Neutrophil (primary cell): ENCODE measurements at regions not wholly inside any gene's neighbourhood (a gene's known extent, or its start where the extent isn't known, plus 50 kb on each side); places are given as distances from the start of the nearest gene placed in this dataset.

Experiments
- H3K27ac ChIP-seq: fragments of 200-600 bp; sonication (generic); 2 replicates; pipeline ENCODE4 v1.5.1; 2016; ENCODE audit warnings: mild to moderate bottlenecking, moderate library complexity
- H3K27me3 ChIP-seq: fragments of 200-600 bp; sonication (generic); 2 replicates; pipeline ENCODE4 v1.6.0; 2016; ENCODE audit warnings: mild to moderate bottlenecking
- H3K36me3 ChIP-seq: fragments of 200-600 bp; sonication (generic); 2 replicates; pipeline ENCODE4 v1.5.1; 2017
- H3K4me1 ChIP-seq, 2 experiments: fragments of 200-600 bp in 1 of 2; sonication (generic) in 1 of 2; 1 replicate in 1 of 2; 2 replicates in 1 of 2; pipeline versions ENCODE4 v1.5.1 to v1.6.1; 2013 to 2016; ENCODE audit warnings: low read depth in 1 of 2, low read length in 1 of 2, mild to moderate bottlenecking in 1 of 2, moderate library complexity in 1 of 2; ENCODE audit not compliant: control insufficient read depth in 1 of 2, insufficient read depth in 1 of 2
- H3K4me3 ChIP-seq, 2 experiments: fragments of 200-600 bp in 1 of 2; sonication (generic) in 1 of 2; 1 replicate in 1 of 2; 2 replicates in 1 of 2; pipeline ENCODE4 v1.5.1; 2013 to 2016; ENCODE audit warnings: low read depth in 1 of 2, low read length in 1 of 2, mild to moderate bottlenecking in 1 of 2, moderate library complexity in 1 of 2
- H3K9me3 ChIP-seq: fragments of 200-600 bp; sonication (generic); 2 replicates; pipeline ENCODE4 v1.5.1; 2016
- TF ChIP-seq, protein P1 (sequence below): fragments of 200-600 bp; sonication (generic); IDR thresholded peaks from 2 replicates; pipeline ENCODE4 v1.5.1; 2016; ENCODE audit warnings: antibody characterized with exemption

DNA sequence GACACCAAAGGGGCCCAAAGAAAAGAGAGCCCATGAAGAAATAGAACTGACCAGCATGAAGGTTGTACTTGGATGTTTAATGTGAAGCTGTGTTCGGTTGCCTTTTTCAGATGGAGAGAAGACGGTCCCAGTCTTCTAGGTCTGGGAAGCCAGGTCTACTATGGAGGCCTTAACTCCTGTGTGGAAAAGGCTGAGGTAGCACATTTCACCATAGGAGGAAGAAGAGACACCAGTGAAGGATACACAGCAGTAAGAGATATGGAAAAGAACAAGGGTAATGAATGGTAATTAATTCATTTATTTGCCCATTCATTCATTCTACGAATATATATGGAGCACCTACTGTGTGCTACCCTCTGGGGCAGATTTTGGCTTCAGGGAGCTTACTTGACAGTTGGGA, 151.6 kb upstream of the PLEKHG7 start:
- Histone ChIP-seq H3K4me1 (no peaks in the 10 kb centered on the region), H3K9me3 (no peaks in the 10 kb centered on the region), H3K36me3 (no peaks in the 10 kb centered on the region), H3K27me3 (no peaks in the 10 kb centered on the region), H3K4me3 (no peak overlapping the region), H3K27ac (no peak overlapping the region)
- TF ChIP-seq, protein P1, sequence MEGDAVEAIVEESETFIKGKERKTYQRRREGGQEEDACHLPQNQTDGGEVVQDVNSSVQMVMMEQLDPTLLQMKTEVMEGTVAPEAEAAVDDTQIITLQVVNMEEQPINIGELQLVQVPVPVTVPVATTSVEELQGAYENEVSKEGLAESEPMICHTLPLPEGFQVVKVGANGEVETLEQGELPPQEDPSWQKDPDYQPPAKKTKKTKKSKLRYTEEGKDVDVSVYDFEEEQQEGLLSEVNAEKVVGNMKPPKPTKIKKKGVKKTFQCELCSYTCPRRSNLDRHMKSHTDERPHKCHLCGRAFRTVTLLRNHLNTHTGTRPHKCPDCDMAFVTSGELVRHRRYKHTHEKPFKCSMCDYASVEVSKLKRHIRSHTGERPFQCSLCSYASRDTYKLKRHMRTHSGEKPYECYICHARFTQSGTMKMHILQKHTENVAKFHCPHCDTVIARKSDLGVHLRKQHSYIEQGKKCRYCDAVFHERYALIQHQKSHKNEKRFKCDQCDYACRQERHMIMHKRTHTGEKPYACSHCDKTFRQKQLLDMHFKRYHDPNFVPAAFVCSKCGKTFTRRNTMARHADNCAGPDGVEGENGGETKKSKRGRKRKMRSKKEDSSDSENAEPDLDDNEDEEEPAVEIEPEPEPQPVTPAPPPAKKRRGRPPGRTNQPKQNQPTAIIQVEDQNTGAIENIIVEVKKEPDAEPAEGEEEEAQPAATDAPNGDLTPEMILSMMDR, result no peak

DNA sequence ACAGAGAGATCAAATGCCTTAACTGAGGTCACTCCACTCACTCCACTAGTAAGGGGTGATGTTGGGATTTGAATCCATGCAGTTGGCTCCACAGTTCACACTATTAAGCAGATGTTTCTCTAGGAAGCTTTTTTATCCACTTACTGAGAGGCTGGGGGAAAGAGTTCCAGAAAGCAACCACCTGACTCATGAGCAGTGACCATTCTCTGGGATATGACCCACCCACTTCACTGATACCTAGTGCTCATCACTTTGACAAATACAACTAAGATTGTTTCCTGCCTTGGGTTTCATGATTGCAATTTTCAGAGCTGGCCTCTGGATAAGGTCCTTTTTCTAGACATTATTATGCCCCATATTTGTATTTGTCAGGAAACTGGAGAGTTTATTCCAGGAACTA, 152.1 kb upstream of the PLEKHG7 start:
- TF ChIP-seq, protein P1, result no peak
- no peak overlapping the region for H3K27ac ChIP-seq

DNA sequence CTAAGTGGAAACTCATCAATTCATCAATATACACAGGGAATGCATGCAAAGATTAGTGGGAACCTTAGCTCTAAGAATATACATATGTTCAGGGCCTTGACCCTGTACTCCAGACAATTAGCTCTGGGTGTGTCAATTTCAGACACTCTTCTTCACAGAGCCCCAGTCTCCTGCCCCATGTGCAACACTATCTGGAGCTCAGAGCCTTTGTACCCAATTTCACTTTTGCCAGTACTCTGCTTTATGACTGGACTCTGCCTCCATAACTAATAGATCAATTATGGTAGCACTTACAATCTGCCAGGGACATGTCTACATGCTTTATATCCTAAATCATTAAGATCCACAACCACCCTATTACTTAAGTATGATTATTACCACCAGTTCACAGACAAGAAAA, 152.5 kb upstream of the PLEKHG7 start:
- Histone ChIP-seq H3K27ac (no peak overlapping the region), H3K4me3 (no peak overlapping the region), H3K36me3 (no peaks in the 10 kb centered on the region), H3K9me3 (no peaks in the 10 kb centered on the region), H3K4me1 (no peaks in the 10 kb centered on the region), H3K27me3 (no peaks in the 10 kb centered on the region)
- TF ChIP-seq, protein P1, result no peak

More for the DNA sequence above, 152.1 kb upstream of the PLEKHG7 start:
- Histone ChIP-seq H3K36me3 (no peaks in the 10 kb centered on the region), H3K4me3 (no peak overlapping the region), H3K4me1 (no peaks in the 10 kb centered on the region), H3K27me3 (no peaks in the 10 kb centered on the region), H3K9me3 (no peaks in the 10 kb centered on the region)

DNA sequence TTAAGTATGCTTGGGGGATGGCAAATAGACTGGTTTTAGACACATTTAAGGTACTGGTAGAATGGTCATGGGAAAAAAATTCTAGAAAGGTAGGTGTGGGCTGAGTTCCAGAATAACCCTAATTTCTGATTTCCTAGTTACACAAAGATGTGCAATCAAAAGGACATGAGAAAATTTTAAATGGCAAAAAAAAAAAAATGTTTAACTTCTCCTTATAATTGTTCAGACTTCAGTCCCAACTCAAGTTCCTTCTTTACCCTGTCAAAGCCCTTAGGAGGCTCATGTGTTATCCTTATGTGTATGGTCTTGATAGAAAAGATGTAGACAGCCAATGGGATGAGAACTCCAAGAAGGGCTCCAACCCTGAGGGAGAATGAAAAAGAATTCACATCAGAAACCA, 153.3 kb upstream of the PLEKHG7 start:
- Histone ChIP-seq H3K27ac (no peak overlapping the region), H3K9me3 (no peaks in the 10 kb centered on the region), H3K4me1 (no peaks in the 10 kb centered on the region), H3K27me3 (no peaks in the 10 kb centered on the region), H3K4me3 (no peak overlapping the region), H3K36me3 (no peaks in the 10 kb centered on the region)
- TF ChIP-seq, protein P1, result no peak

DNA sequence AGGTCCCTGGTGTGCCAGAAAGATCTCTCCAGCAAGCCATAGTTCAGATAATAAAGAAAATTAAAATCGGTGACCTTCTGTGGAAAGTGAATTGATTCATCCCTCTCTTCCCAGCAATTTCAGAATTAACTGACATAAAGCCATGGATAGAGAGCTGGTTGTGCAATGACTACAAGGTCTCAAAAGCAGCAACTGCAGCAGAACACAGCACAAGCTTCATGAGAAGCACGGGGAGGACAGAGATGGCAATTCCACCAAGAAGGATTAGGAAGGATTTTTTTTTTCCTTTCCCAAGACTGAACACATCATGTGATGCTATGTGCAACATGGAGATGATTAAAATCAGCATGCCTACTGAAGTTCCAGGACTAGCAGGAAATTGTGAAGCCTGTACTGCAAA, 154.9 kb upstream of the PLEKHG7 start:
- Histone ChIP-seq H3K4me1 (no peaks in the 10 kb centered on the region), H3K36me3 (no peaks in the 10 kb centered on the region), H3K27me3 (no peaks in the 10 kb centered on the region), H3K9me3 (no peaks in the 10 kb centered on the region), H3K4me3 (no peak overlapping the region), H3K27ac (no peak overlapping the region)
- TF ChIP-seq, protein P1, result no peak

DNA sequence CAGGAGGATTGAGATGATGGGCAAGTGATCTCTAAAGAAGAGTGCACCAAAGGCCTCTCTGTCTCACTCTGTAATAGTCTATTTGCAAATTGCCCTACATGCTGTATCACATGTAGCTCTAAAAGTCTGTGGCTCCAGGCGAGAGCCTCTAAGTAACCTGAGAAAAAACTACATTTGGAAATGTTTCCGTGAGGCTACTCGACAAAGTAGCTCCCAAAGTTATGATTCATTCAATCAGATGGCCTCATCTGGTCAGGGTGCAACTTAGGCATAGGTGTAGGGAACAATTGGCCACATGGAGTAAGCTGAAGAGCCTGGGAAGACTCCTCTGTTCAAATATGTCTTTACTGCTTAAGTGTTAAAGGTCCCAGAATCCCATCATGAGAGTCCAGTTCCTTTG, 155.4 kb upstream of the PLEKHG7 start:
- Histone ChIP-seq H3K4me1 (no peaks in the 10 kb centered on the region), H3K9me3 (no peaks in the 10 kb centered on the region), H3K27me3 (no peaks in the 10 kb centered on the region), H3K4me3 (no peak overlapping the region), H3K27ac (no peak overlapping the region), H3K36me3 (no peaks in the 10 kb centered on the region)
- TF ChIP-seq, protein P1, result no peak
